ENCODE measurements at regions not wholly inside any gene's neighbourhood (a gene's known extent, or its start where the extent isn't known, plus 50 kb on each side); places are given as distances from the start of the nearest gene placed in this dataset.

GRCh38 chr17:71413935-71414334 lies 706.9 kb upstream of the SOX9 start:
- H2AFZ ChIP-seq (ENCODE audit: insufficient read depth, low read length, poor library complexity), result no peak overlapping the region

GRCh38 chr17:71417142-71417541 lies 703.7 kb upstream of the SOX9 start:
- Histone ChIP-seq H3K4me1 (ENCODE audit: control insufficient read depth in 1 of 2, insufficient read depth in 2 of 2, low read length in 2 of 2) (peaks cover 0 to 3% of the 10 kb centered on the region in 2 experiments), H3K23ac (ENCODE audit: low read length) (no peak overlapping the region), H3K14ac (ENCODE audit: low read length) (no peak overlapping the region), H3K18ac (ENCODE audit: low read length) (no peak overlapping the region), H3K9ac (ENCODE audit: low read length) (no peak overlapping the region), H2BK5ac (ENCODE audit: low read depth, low read length, poor library complexity) (no peak overlapping the region), H3K79me1 (ENCODE audit: low read length) (no peaks in the 10 kb centered on the region), H2AFZ (ENCODE audit: insufficient read depth, low read length, poor library complexity) (no peak overlapping the region), H3K4me2 (ENCODE audit: low read length) (no peak overlapping the region), H4K12ac (ENCODE audit: low read depth, low read length) (no peak overlapping the region), H3K27me3 (ENCODE audit: insufficient read depth, low read length) (no peaks in the 10 kb centered on the region), H4K91ac (ENCODE audit: low read depth, low read length) (no peak overlapping the region), H3K4ac (ENCODE audit: low read depth, low read length) (no peak overlapping the region), H3K4me3 (ENCODE audit: low read depth, low read length) (no peak overlapping the region), H3K36me3 (ENCODE audit: control insufficient read depth in 1 of 2, insufficient read depth in 2 of 2, low read length in 2 of 2) (no peaks in the 10 kb centered on the region), H4K8ac (ENCODE audit: low read depth, low read length) (no peak overlapping the region), H2BK12ac (ENCODE audit: low read length) (no peak overlapping the region), H3K9me3 (ENCODE audit: insufficient read depth, low read depth, low read length) (no peaks in the 10 kb centered on the region), H3K27ac (ENCODE audit: low read depth, low read length) (no peak overlapping the region), H2BK120ac (ENCODE audit: insufficient read depth, low read length, poor library complexity) (no peak overlapping the region), H3K79me2 (ENCODE audit: control insufficient read depth, insufficient read depth, low read length, poor library complexity) (no peaks in the 10 kb centered on the region), H2AK5ac (ENCODE audit: low read length) (no peak overlapping the region)
- DNase-seq, result no peak
- whole genome bisulfite sequencing (ENCODE audit: extremely low coverage, insufficient coverage, insufficient read length), result no CpG with 5 or more reads among the region's 1 CpG

More at GRCh38 chr17:71413935-71414334, 706.9 kb upstream of the SOX9 start:
- no peak overlapping the region for H4K12ac ChIP-seq (ENCODE audit: low read depth, low read length)
- no peak overlapping the region for H2BK12ac ChIP-seq (ENCODE audit: low read length)
- H3K9me3 ChIP-seq (ENCODE audit: insufficient read depth, low read depth, low read length), result no peaks in the 10 kb centered on the region
- no peak overlapping the region for H3K14ac ChIP-seq (ENCODE audit: low read length)
- no peak overlapping the region for H3K4me3 ChIP-seq (ENCODE audit: low read depth, low read length)
- no peaks in the 10 kb centered on the region for H3K79me1 ChIP-seq (ENCODE audit: low read length)
- no peak overlapping the region for H2BK5ac ChIP-seq (ENCODE audit: low read depth, low read length, poor library complexity)
- H3K79me2 ChIP-seq (ENCODE audit: control insufficient read depth, insufficient read depth, low read length, poor library complexity), result no peaks in the 10 kb centered on the region
- no peak overlapping the region for H3K18ac ChIP-seq (ENCODE audit: low read length)
- H3K36me3 ChIP-seq (ENCODE audit: control insufficient read depth in 1 of 2, insufficient read depth in 2 of 2, low read length in 2 of 2), result no peaks in the 10 kb centered on the region
- H4K8ac ChIP-seq (ENCODE audit: low read depth, low read length), result no peak overlapping the region
- WGBS (ENCODE audit: extremely low coverage, insufficient coverage, insufficient read length), result no CpG with 5 or more reads among the region's 2 CpGs
- H2AK5ac ChIP-seq (ENCODE audit: low read length), result no peak overlapping the region
- H3K4ac ChIP-seq (ENCODE audit: low read depth, low read length), result no peak overlapping the region
- DNase-seq, result no peak
- no peak overlapping the region for H4K91ac ChIP-seq (ENCODE audit: low read depth, low read length)
- H3K27ac ChIP-seq (ENCODE audit: low read depth, low read length), result no peak overlapping the region
- H3K23ac ChIP-seq (ENCODE audit: low read length), result no peak overlapping the region
- peaks cover 0 to 3% of the 10 kb centered on the region in 2 experiments for H3K4me1 ChIP-seq (ENCODE audit: control insufficient read depth in 1 of 2, insufficient read depth in 2 of 2, low read length in 2 of 2)
- no peaks in the 10 kb centered on the region for H3K27me3 ChIP-seq (ENCODE audit: insufficient read depth, low read length)
- H3K9ac ChIP-seq (ENCODE audit: low read length), result no peak overlapping the region
- no peak overlapping the region for H2BK120ac ChIP-seq (ENCODE audit: insufficient read depth, low read length, poor library complexity)
- no peak overlapping the region for H3K4me2 ChIP-seq (ENCODE audit: low read length)

- no peak for DNase-seq
- no peak overlapping the region for H4K12ac ChIP-seq (ENCODE audit: low read depth, low read length)
- H3K27ac ChIP-seq (ENCODE audit: low read depth, low read length), result no peak overlapping the region
- no peak overlapping the region for H3K14ac ChIP-seq (ENCODE audit: low read length)
- H4K91ac ChIP-seq (ENCODE audit: low read depth, low read length), result no peak overlapping the region
- H3K4me3 ChIP-seq (ENCODE audit: low read depth, low read length), result no peak overlapping the region
- H3K79me2 ChIP-seq (ENCODE audit: control insufficient read depth, insufficient read depth, low read length, poor library complexity), result no peaks in the 10 kb centered on the region
- no peaks in the 10 kb centered on the region for H3K9me3 ChIP-seq (ENCODE audit: insufficient read depth, low read depth, low read length)
- H3K4me1 ChIP-seq (ENCODE audit: control insufficient read depth in 1 of 2, insufficient read depth in 2 of 2, low read length in 2 of 2), result peaks cover 0 to 3% of the 10 kb centered on the region in 2 experiments
- H3K79me1 ChIP-seq (ENCODE audit: low read length), result no peaks in the 10 kb centered on the region
- no peak overlapping the region for H2BK120ac ChIP-seq (ENCODE audit: insufficient read depth, low read length, poor library complexity)
- no peak overlapping the region for H3K18ac ChIP-seq (ENCODE audit: low read length)
- no peak overlapping the region for H3K4me2 ChIP-seq (ENCODE audit: low read length)
- no peak overlapping the region for H4K8ac ChIP-seq (ENCODE audit: low read depth, low read length)
- no peak overlapping the region for H2AK5ac ChIP-seq (ENCODE audit: low read length)
- WGBS (ENCODE audit: extremely low coverage, insufficient coverage, insufficient read length), result no CpG with 5 or more reads among the region's 1 CpG
- no peak overlapping the region for H3K4ac ChIP-seq (ENCODE audit: low read depth, low read length)
- H2BK5ac ChIP-seq (ENCODE audit: low read depth, low read length, poor library complexity), result no peak overlapping the region
- no peaks in the 10 kb centered on the region for H3K27me3 ChIP-seq (ENCODE audit: insufficient read depth, low read length)
- H2AFZ ChIP-seq (ENCODE audit: insufficient read depth, low read length, poor library complexity), result no peak overlapping the region
- no peaks in the 10 kb centered on the region for H3K36me3 ChIP-seq (ENCODE audit: control insufficient read depth in 1 of 2, insufficient read depth in 2 of 2, low read length in 2 of 2)
- H2BK12ac ChIP-seq (ENCODE audit: low read length), result no peak overlapping the region
- no peak overlapping the region for H3K9ac ChIP-seq (ENCODE audit: low read length)
- no peak overlapping the region for H3K23ac ChIP-seq (ENCODE audit: low read length)
Observed at GRCh38 chr17:71422968-71423367, 697.9 kb upstream of the SOX9 start.

DNA sequence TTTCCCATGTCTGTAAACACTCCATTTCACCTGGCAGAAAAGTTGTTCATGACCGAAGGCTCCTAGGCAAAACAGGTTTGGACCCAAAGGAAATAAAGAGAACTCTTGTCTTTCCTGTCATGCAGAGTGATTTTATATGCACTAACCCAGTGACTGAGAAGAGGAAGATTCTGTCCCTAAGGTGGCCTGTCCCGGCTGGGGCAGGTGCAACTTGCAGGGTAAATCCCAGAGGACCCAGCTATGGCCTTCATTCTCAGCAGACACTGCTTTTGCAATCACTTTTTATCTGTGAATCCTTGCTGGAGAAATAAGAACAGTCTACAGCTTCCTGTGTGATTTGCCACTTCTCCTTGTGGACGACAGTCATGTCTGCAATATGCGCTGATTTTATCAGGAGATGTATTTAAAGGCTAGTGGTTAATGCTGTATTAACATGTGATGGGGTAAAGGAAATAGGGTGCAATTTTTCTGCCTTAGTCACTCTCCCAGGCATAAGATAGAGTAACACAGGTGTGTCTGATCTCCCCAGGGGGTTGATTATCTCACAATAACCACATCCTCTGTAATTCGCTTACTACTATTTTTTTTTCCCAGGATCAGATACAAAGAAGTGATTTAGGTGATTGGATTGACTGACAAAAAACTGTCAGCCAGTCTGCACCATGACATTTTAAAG lies 696.8 kb upstream of the SOX9 start:
- DNase-seq, result peak in 1 of 2 donors; percentile 18
- no peak overlapping the region for H4K12ac ChIP-seq (ENCODE audit: low read depth, low read length)
- no peak overlapping the region for H3K14ac ChIP-seq (ENCODE audit: low read length)
- WGBS (ENCODE audit: extremely low coverage, insufficient coverage, insufficient read length), result no CpG with 5 or more reads among the region's 5 CpGs
- peak overlapping the region; percentile 27 for H3K23ac ChIP-seq (ENCODE audit: low read length)
- H3K9ac ChIP-seq (ENCODE audit: low read length), result no peak overlapping the region
- H2BK12ac ChIP-seq (ENCODE audit: low read length), result no peak overlapping the region
- H3K36me3 ChIP-seq (ENCODE audit: control insufficient read depth in 1 of 2, insufficient read depth in 2 of 2, low read length in 2 of 2), result no peaks in the 10 kb centered on the region
- H3K79me1 ChIP-seq (ENCODE audit: low read length), result no peaks in the 10 kb centered on the region
- H3K79me2 ChIP-seq (ENCODE audit: control insufficient read depth, insufficient read depth, low read length, poor library complexity), result no peaks in the 10 kb centered on the region
- no peak overlapping the region for H3K4me3 ChIP-seq (ENCODE audit: low read depth, low read length)
- no peak overlapping the region for H3K4me2 ChIP-seq (ENCODE audit: low read length)
- no peak overlapping the region for H4K91ac ChIP-seq (ENCODE audit: low read depth, low read length)
- H3K18ac ChIP-seq (ENCODE audit: low read length), result no peak overlapping the region
- H2BK120ac ChIP-seq (ENCODE audit: insufficient read depth, low read length, poor library complexity), result no peak overlapping the region
- no peak overlapping the region for H2AFZ ChIP-seq (ENCODE audit: insufficient read depth, low read length, poor library complexity)
- no peaks in the 10 kb centered on the region for H3K27me3 ChIP-seq (ENCODE audit: insufficient read depth, low read length)
- H3K4me1 ChIP-seq (ENCODE audit: control insufficient read depth in 1 of 2, insufficient read depth in 2 of 2, low read length in 2 of 2), result peaks cover 0 to 3% of the 10 kb centered on the region in 2 experiments
- no peak overlapping the region for H3K4ac ChIP-seq (ENCODE audit: low read depth, low read length)
- H2AK5ac ChIP-seq (ENCODE audit: low read length), result no peak overlapping the region
- H3K27ac ChIP-seq (ENCODE audit: low read depth, low read length), result no peak overlapping the region
- no peaks in the 10 kb centered on the region for H3K9me3 ChIP-seq (ENCODE audit: insufficient read depth, low read depth, low read length)
- H2BK5ac ChIP-seq (ENCODE audit: low read depth, low read length, poor library complexity), result no peak overlapping the region
- H4K8ac ChIP-seq (ENCODE audit: low read depth, low read length), result no peak overlapping the region
